ENCODE measurements at regions not wholly inside any gene's neighbourhood (a gene's known extent, or its start where the extent isn't known, plus 50 kb on each side); places are given as distances from the start of the nearest gene placed in this dataset.

- intact Hi-C loops (cut with DNase I, micrococcal nuclease): no loop called here
- no peak for TF ChIP-seq CTCF (IDR thresholded peaks at IDR 0.05)
- H3K36me3 ChIP-seq (ENCODE audit: low read depth): no peaks in the 10 kb centered on the region
- no peak overlapping the region for H3K4me3 ChIP-seq
- DNase-seq: no peak
- ATAC-seq: no peak
- H3K9me3 ChIP-seq: peaks cover 11% of the 10 kb centered on the region
- H3K4me1 ChIP-seq (ENCODE audit: low read depth): no peaks in the 10 kb centered on the region
These were observed 309.3 kb downstream of the TCERG1L start for GRCh38 chr10:131002031-131002861.

GRCh38 chr10:131003455-131003854 is 308.1 kb downstream of the TCERG1L start:
- no peaks in the 10 kb centered on the region for H3K36me3 ChIP-seq (ENCODE audit: low read depth)
- H3K9me3 ChIP-seq: peaks cover 11% of the 10 kb centered on the region
- no peak for TF ChIP-seq CTCF (IDR thresholded peaks at IDR 0.05)
- H3K4me3 ChIP-seq: no peak overlapping the region
- DNase-seq: no peak
- intact Hi-C loops (cut with DNase I, micrococcal nuclease): no loop called here
- ATAC-seq: no peak
- no peaks in the 10 kb centered on the region for H3K4me1 ChIP-seq (ENCODE audit: low read depth)

- H3K9me3 ChIP-seq: peaks cover 7% of the 10 kb centered on the region
- DNase-seq: no peak
- no peaks in the 10 kb centered on the region for H3K36me3 ChIP-seq (ENCODE audit: low read depth)
- ATAC-seq: no peak
- H3K4me3 ChIP-seq: no peak overlapping the region
- intact Hi-C loops (cut with DNase I, micrococcal nuclease): no loop called here
- no peaks in the 10 kb centered on the region for H3K4me1 ChIP-seq (ENCODE audit: low read depth)
- no peak for TF ChIP-seq CTCF (IDR thresholded peaks at IDR 0.05)
These were observed 307.2 kb downstream of the TCERG1L start for GRCh38 chr10:131004276-131004675.

GRCh38 chr10:131006458-131007256 is 304.9 kb downstream of the TCERG1L start:
- H3K9me3 ChIP-seq: no peaks in the 10 kb centered on the region
- intact Hi-C loops (cut with DNase I, micrococcal nuclease): no loop called here
- TF ChIP-seq CTCF (IDR thresholded peaks at IDR 0.05): no peak
- H3K4me1 ChIP-seq (ENCODE audit: low read depth): no peaks in the 10 kb centered on the region
- H3K36me3 ChIP-seq (ENCODE audit: low read depth): no peaks in the 10 kb centered on the region
- DNase-seq (no peak), ATAC-seq (no peak)
- H3K4me3 ChIP-seq: no peak overlapping the region

- Histone ChIP-seq H3K9me3 (peaks cover 5% of the 10 kb centered on the region), H3K4me1 (ENCODE audit: low read depth) (no peaks in the 10 kb centered on the region), H3K4me3 (no peak overlapping the region), H3K36me3 (ENCODE audit: low read depth) (no peaks in the 10 kb centered on the region)
- ATAC-seq: no peak
- intact Hi-C loops (cut with DNase I, micrococcal nuclease): no loop called here
- no peak for DNase-seq
- TF ChIP-seq CTCF (IDR thresholded peaks at IDR 0.05): no peak
These were observed 301.7 kb downstream of the TCERG1L start for GRCh38 chr10:131009791-131010190.
